GM12878 (cell line): ENCODE measurements at regions not wholly inside any gene's neighbourhood (a gene's known extent, or its start where the extent isn't known, plus 50 kb on each side); places are given as distances from the start of the nearest gene placed in this dataset.

ENCODE experiments used
- ATAC-seq: fragments of 200-7000 bp; cut with Tn5 transposase; 3 replicates; pipeline ENCODE4 v1.9.1; 2020; ENCODE audit warnings: mild to moderate bottlenecking, moderate library complexity
- BruUV-seq: library from RNA; stranded (reverse); fragments of 400-500 nt; replicated peaks from 2 replicates; lab custom pipeline; 2021; lab: Mats Ljungman, UMichigan
- CTCF ChIA-PET: fragments of 300-600 bp; sonication (Branson Sonifier 250); formaldehyde crosslinking; extraction: SDS; loops from one replicate; lab custom pipeline; 2021; ENCODE audit warnings: inconsistent platforms; lab: Yijun Ruan, JAX
- POLR2A ChIA-PET: fragments of 350-600 bp; formaldehyde crosslinking; extraction: SDS; loops from one replicate; lab custom pipeline; 2021; ENCODE audit warnings: inconsistent platforms; lab: Charles Lee
- RAD21 ChIA-PET: fragments of 300-600 bp; sonication (Branson Sonifier 250); formaldehyde crosslinking; loops from one replicate; lab custom pipeline; 2023; ENCODE audit warnings: antibody characterized with exemption; ENCODE audit not compliant: unreplicated experiment; lab: Charles Lee
- SMC1A ChIA-PET: fragments of 300-600 bp; sonication (Branson Sonifier 250); formaldehyde crosslinking; loops from one replicate; lab custom pipeline; 2023; ENCODE audit not compliant: unreplicated experiment, uncharacterized antibody; lab: Charles Lee
- DNase-seq: peaks from one replicate; pipeline ENCODE4 v3.0.0-alpha.2; 2011; ENCODE audit warnings: low read depth, low spot score
- FAIRE-seq: peaks from 3 replicates; lab custom pipeline; 2011; peaks lifted over from hg19 to GRCh38; lab: Jason Lieb, UNC
- H2AFZ ChIP-seq: 2 replicates; pipeline ENCODE4 v1.6.0; 2011; ENCODE audit warnings: low read depth, low read length, control low read depth; ENCODE audit not compliant: control insufficient read depth
- H3K27ac ChIP-seq: 2 replicates; pipeline ENCODE4 v1.5.1; 2011; ENCODE audit warnings: control low read depth; ENCODE audit not compliant: control insufficient read depth, insufficient read depth
- H3K27me3 ChIP-seq, 2 experiments: replicated peaks in 1 of 2; 2 replicates each; pipeline versions ENCODE4 v1.6.0 to v1.6.1; 2011; ENCODE audit warnings: low read length in 1 of 2; ENCODE audit not compliant: control insufficient read depth in 2 of 2, insufficient read depth in 2 of 2
- H3K36me3 ChIP-seq, 2 experiments: 2 replicates each; pipeline ENCODE4 v1.5.1; 2011; ENCODE audit warnings: low read length in 1 of 2; ENCODE audit not compliant: control insufficient read depth in 2 of 2, insufficient read depth in 2 of 2
- H3K4me1 ChIP-seq: 2 replicates; pipeline ENCODE4 v1.6.1; 2011; ENCODE audit warnings: mild to moderate bottlenecking, low read length, moderate library complexity, mixed read lengths; ENCODE audit not compliant: control insufficient read depth, insufficient read depth
- H3K4me2 ChIP-seq: 2 replicates; pipeline ENCODE4 v1.6.0; 2011; ENCODE audit warnings: control low read depth; ENCODE audit not compliant: control insufficient read depth, insufficient read depth
- H3K4me3 ChIP-seq: fragments of 200-600 bp; sonication (generic); 2 replicates; pipeline ENCODE4 v1.5.1; 2016
- H3K79me2 ChIP-seq: 2 replicates; pipeline ENCODE4 v1.6.0; 2011; ENCODE audit warnings: low read length; ENCODE audit not compliant: control insufficient read depth, insufficient read depth
- H3K9ac ChIP-seq: 2 replicates; pipeline ENCODE4 v1.8.0; 2011; ENCODE audit warnings: low read length, control low read depth, mixed read lengths; ENCODE audit not compliant: control insufficient read depth, insufficient read depth
- H3K9me3 ChIP-seq: replicated peaks from 3 replicates; pipeline ENCODE4 v1.5.1; 2011; ENCODE audit warnings: mild to moderate bottlenecking, low read length; ENCODE audit not compliant: control insufficient read depth, insufficient read depth
- H4K20me1 ChIP-seq: 2 replicates; pipeline ENCODE4 v1.6.0; 2011; ENCODE audit not compliant: control insufficient read depth, insufficient read depth
- BMI1 ChIP-seq: fragments of 450-650 bp; IDR thresholded peaks from 2 replicates; pipeline ENCODE4 v1.6.1; 2016; ENCODE audit warnings: mild to moderate bottlenecking, moderate library complexity, borderline replicate concordance
- BRCA1 ChIP-seq: IDR thresholded peaks from 2 replicates; pipeline ENCODE4 v1.6.1; 2011; ENCODE audit warnings: low read depth, low read length, improper control_type of control experiment
- CBX3 ChIP-seq: fragments of 200-600 bp; sonication (generic); IDR thresholded peaks from 2 replicates; pipeline ENCODE4 v1.6.1; 2016; ENCODE audit warnings: low read depth, borderline replicate concordance
- CBX5 ChIP-seq: sonication (generic); IDR thresholded peaks from 2 replicates; pipeline ENCODE4 v1.6.1; 2016; ENCODE audit warnings: low read depth, moderate library complexity, mild to moderate bottlenecking, inconsistent platforms
- CREM ChIP-seq: IDR thresholded peaks from 2 replicates; pipeline ENCODE4 v1.6.1; 2014; ENCODE audit warnings: antibody characterized with exemption, low read depth
- EP300 ChIP-seq, 2 experiments: fragments of 150-350 bp in 1 of 2; IDR thresholded peaks; 2 replicates each; pipeline ENCODE4 v1.6.1; 2011 to 2012; ENCODE audit warnings: low read depth in 2 of 2, low read length in 2 of 2, borderline replicate concordance in 1 of 2, improper control_type of control experiment in 1 of 2, inconsistent platforms in 1 of 2; ENCODE audit not compliant: control insufficient read depth in 1 of 2
- NBN ChIP-seq: fragments of 450-650 bp; IDR thresholded peaks from 2 replicates; pipeline ENCODE4 v1.6.1; 2016
- NR2F1 ChIP-seq: fragments of 450-650 bp; conservative IDR thresholded peaks from 2 replicates; pipeline ENCODE4 v1.6.1; 2017; ENCODE audit warnings: mild to moderate bottlenecking
- PML ChIP-seq: IDR thresholded peaks from 2 replicates; pipeline ENCODE4 v1.6.1; 2012; ENCODE audit warnings: low read length, inconsistent platforms
- RAD21 ChIP-seq: IDR thresholded peaks from 2 replicates; pipeline ENCODE4 v1.6.1; 2011; ENCODE audit warnings: mild to moderate bottlenecking, low read depth, low read length, moderate library complexity; ENCODE audit not compliant: insufficient read depth
- STAT1 ChIP-seq: fragments of 450-650 bp; conservative IDR thresholded peaks from 2 replicates; pipeline ENCODE4 v1.6.1; 2014; ENCODE audit warnings: antibody characterized with exemption, mild to moderate bottlenecking
- TAF1 ChIP-seq: IDR thresholded peaks from 2 replicates; pipeline ENCODE4 v1.6.1; 2011; ENCODE audit warnings: mild to moderate bottlenecking, low read depth, low read length, borderline replicate concordance
- ZNF207 ChIP-seq: fragments of 450-650 bp; IDR thresholded peaks from 2 replicates; pipeline ENCODE4 v1.6.1; 2014; ENCODE audit warnings: antibody characterized with exemption, mild to moderate bottlenecking, borderline replicate concordance
- WGBS: methylation state at CpG from one replicate; pipeline ENCODE4 v1.1.6; 2016; ENCODE audit warnings: low lambda C conversion rate; ENCODE audit not compliant: insufficient replicate concordance, insufficient coverage; ENCODE audit errors: missing lambda C conversion rate; 5-methylcytosine and 5-hydroxymethylcytosine counted together
- in situ Hi-C: fragments of 300-500 bp; cut with MboI; formaldehyde crosslinking; loops from 9 replicates; pipeline ENCODE4 v1.14.3; 2018; ENCODE audit warnings: mixed read lengths
- intact Hi-C: fragments of 100-400 bp; cut with micrococcal nuclease; formaldehyde crosslinking; loops from one replicate; pipeline ENCODE4 v1.14.2; 2022; ENCODE audit not compliant: unreplicated experiment
- TF ChIP-seq, protein P1 (sequence below): fragments of 450-650 bp; conservative IDR thresholded peaks from 2 replicates; pipeline ENCODE4 v1.6.1; 2017; ENCODE audit warnings: mild to moderate bottlenecking, moderate library complexity

DNA sequence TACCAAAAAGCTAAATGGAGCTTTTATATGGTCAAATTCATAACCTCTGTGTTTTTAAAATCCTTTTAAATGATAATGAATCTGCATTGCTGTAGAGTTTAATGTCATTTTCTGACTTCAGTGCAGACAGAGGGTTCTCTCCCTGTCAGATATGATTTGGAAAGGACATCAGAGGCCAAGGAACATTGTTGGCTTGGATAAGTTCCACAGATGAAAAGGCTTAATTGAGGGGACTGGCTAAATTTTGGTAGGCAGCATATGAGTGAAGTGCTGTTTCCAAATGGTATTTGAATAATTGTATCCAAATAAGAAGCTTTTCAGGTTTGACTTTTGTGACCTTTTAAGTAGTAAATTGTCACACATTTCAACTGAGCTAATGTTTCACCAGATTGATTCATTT lies 124.6 kb upstream of the KCNH7 start (continued):
- TF ChIP-seq NBN, result no peak
- TF ChIP-seq STAT1, result no peak

DNA sequence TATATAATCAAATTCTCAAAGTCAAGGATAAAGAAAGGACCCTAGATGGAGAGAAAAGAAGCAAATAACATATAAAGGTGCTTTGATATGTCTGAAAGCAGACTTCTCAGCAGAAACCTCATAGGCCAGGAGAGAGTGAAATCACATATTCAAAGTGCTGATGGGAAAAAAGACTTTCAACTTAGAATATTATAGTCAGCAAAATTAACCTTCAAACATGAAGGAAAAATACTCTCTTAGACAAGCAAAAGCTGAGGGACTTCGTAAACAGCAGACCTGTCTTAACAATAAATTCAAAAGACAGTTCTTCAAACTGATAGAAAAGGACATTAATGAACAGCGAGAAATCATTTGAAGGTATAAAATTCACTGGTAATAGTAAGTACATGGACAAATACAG lies 107.2 kb upstream of the KCNH7 start:
- no peaks in the 10 kb centered on the region for H3K79me2 ChIP-seq

More for the DNA sequence above, 107.2 kb upstream of the KCNH7 start:
- no peak overlapping the region for H3K4me3 ChIP-seq
- no TSS peak for BruUV-seq
- no peaks in the 10 kb centered on the region for H3K4me1 ChIP-seq
- ChIA-PET SMC1A (no interaction called here), RAD21 (no interaction called here), POLR2A (no interaction called here), CTCF (no interaction called here)
- DNase-seq (no peak), ATAC-seq (no peak), FAIRE-seq (no peak)
- in situ Hi-C loops (no loop called here), intact Hi-C loops (no loop called here)
- TF ChIP-seq CBX3 (no peak), PML (no peak), RAD21 (no peak), BMI1 (no peak), EP300 (IDR thresholded peaks at IDR 0.05; ENCODE audit: borderline replicate concordance in 1 of 2, control insufficient read depth in 1 of 2, low read depth in 2 of 2, low read length in 2 of 2) (no peak), ZNF207 (no peak), NR2F1 (no peak), CBX5 (no peak), BRCA1 (no peak), TAF1 (no peak), CREM (no peak)
- TF ChIP-seq, protein P1, sequence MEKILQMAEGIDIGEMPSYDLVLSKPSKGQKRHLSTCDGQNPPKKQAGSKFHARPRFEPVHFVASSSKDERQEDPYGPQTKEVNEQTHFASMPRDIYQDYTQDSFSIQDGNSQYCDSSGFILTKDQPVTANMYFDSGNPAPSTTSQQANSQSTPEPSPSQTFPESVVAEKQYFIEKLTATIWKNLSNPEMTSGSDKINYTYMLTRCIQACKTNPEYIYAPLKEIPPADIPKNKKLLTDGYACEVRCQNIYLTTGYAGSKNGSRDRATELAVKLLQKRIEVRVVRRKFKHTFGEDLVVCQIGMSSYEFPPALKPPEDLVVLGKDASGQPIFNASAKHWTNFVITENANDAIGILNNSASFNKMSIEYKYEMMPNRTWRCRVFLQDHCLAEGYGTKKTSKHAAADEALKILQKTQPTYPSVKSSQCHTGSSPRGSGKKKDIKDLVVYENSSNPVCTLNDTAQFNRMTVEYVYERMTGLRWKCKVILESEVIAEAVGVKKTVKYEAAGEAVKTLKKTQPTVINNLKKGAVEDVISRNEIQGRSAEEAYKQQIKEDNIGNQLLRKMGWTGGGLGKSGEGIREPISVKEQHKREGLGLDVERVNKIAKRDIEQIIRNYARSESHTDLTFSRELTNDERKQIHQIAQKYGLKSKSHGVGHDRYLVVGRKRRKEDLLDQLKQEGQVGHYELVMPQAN, result no peak
- 10% methylated on average over 2 of the region's 2 CpGs for WGBS
- H3K27me3 ChIP-seq, result no peaks in the 10 kb centered on the region
- H3K36me3 ChIP-seq, result no peaks in the 10 kb centered on the region
- no peak overlapping the region for H3K9ac ChIP-seq
- no peak overlapping the region for H3K4me2 ChIP-seq
- H4K20me1 ChIP-seq, result no peaks in the 10 kb centered on the region
- no peaks in the 10 kb centered on the region for H3K9me3 ChIP-seq
- no peak overlapping the region for H3K27ac ChIP-seq
- H2AFZ ChIP-seq, result no peak overlapping the region
